IMR-90 (cell line): ENCODE measurements at regions not wholly inside any gene's neighbourhood (a gene's known extent, or its start where the extent isn't known, plus 50 kb on each side); places are given as distances from the start of the nearest gene placed in this dataset.

Source experiments
- ATAC-seq: fragments of 200-7000 bp; cut with Tn5 transposase; 2 replicates; pipeline ENCODE4 v1.9.1; 2020; ENCODE audit warnings: low read depth, mild to moderate bottlenecking, moderate library complexity
- BruUV-seq: library from RNA; stranded (reverse); fragments of 400-500 nt; replicated peaks from 2 replicates; lab custom pipeline; 2021; lab: Mats Ljungman, UMichigan
- CTCF ChIA-PET: fragments of 300-600 bp; formaldehyde crosslinking; extraction: SDS; loops from one replicate; lab custom pipeline; 2021; ENCODE audit warnings: antibody characterized with exemption; lab: Yijun Ruan, JAX
- POLR2A ChIA-PET: fragments of 300-600 bp; sonication (Branson Sonifier 250); formaldehyde crosslinking; loops from one replicate; lab custom pipeline; 2022; ENCODE audit warnings: antibody characterized with exemption; ENCODE audit not compliant: unreplicated experiment; lab: Charles Lee
- DNase-seq: peaks from one replicate; pipeline ENCODE4 v3.0.0; 2013
- H2AFZ ChIP-seq: replicated peaks from 2 replicates; pipeline ENCODE3; 2013; ENCODE audit warnings: low read length, mild to moderate bottlenecking; ENCODE audit not compliant: poor library complexity
- H2AK5ac ChIP-seq: 2 replicates; pipeline ENCODE4 v1.6.1; 2013; ENCODE audit warnings: low read depth, low read length, inconsistent platforms
- H2AK9ac ChIP-seq: replicated peaks from 2 replicates; pipeline ENCODE3; 2013; ENCODE audit warnings: mild to moderate bottlenecking, low read depth, low read length, moderate library complexity; ENCODE audit not compliant: poor library complexity
- H2BK120ac ChIP-seq: 2 replicates; pipeline ENCODE4 v1.6.1; 2013; ENCODE audit warnings: low read depth, low read length, inconsistent platforms
- H2BK15ac ChIP-seq: 3 replicates; pipeline ENCODE4 v1.6.1; 2013; ENCODE audit warnings: low read depth, low read length, inconsistent platforms
- H2BK20ac ChIP-seq: 2 replicates; pipeline ENCODE4 v1.6.1; 2013; ENCODE audit warnings: low read depth, mild to moderate bottlenecking, inconsistent platforms, low read length, moderate library complexity
- H2BK5ac ChIP-seq: 2 replicates; pipeline ENCODE4 v1.6.1; 2013; ENCODE audit warnings: mild to moderate bottlenecking, low read depth, low read length, inconsistent platforms; ENCODE audit not compliant: poor library complexity, severe bottlenecking
- H3K14ac ChIP-seq: replicated peaks from 2 replicates; pipeline ENCODE4 v1.6.1; 2013; ENCODE audit warnings: low read depth, low read length, inconsistent platforms
- H3K18ac ChIP-seq: 2 replicates; pipeline ENCODE4 v1.6.1; 2013; ENCODE audit warnings: low read depth, low read length, control low read depth
- H3K23ac ChIP-seq: 2 replicates; pipeline ENCODE4 v1.6.1; 2013; ENCODE audit warnings: low read depth, low read length, inconsistent platforms
- H3K27ac ChIP-seq: 2 replicates; pipeline ENCODE4 v1.5.1; 2013; ENCODE audit warnings: mild to moderate bottlenecking, control low read depth, low read length; ENCODE audit not compliant: insufficient read depth
- H3K27me3 ChIP-seq: 2 replicates; pipeline ENCODE4 v1.6.1; 2013; ENCODE audit warnings: low read length; ENCODE audit not compliant: control insufficient read depth, insufficient read depth
- H3K36me3 ChIP-seq: 2 replicates; pipeline ENCODE4 v1.6.1; 2013; ENCODE audit warnings: low read length, mixed read lengths; ENCODE audit not compliant: control insufficient read depth, insufficient read depth
- H3K4ac ChIP-seq: 2 replicates; pipeline ENCODE4 v1.6.1; 2013; ENCODE audit warnings: low read depth, low read length, inconsistent platforms
- H3K4me1 ChIP-seq: 2 replicates; pipeline ENCODE4 v1.6.1; 2013; ENCODE audit warnings: low read length, mixed read lengths; ENCODE audit not compliant: control insufficient read depth, insufficient read depth
- H3K4me2 ChIP-seq: 2 replicates; pipeline ENCODE4 v1.6.1; 2013; ENCODE audit warnings: low read depth, mild to moderate bottlenecking, control low read depth, low read length, moderate library complexity
- H3K4me3 ChIP-seq: 2 replicates; pipeline ENCODE4 v1.5.1; 2013; ENCODE audit warnings: low read depth, mild to moderate bottlenecking, control low read depth, low read length, moderate library complexity; ENCODE audit not compliant: insufficient read depth
- H3K56ac ChIP-seq: 2 replicates; pipeline ENCODE4 v1.6.1; 2013; ENCODE audit warnings: low read length, inconsistent platforms; ENCODE audit not compliant: insufficient read depth; ENCODE audit errors: extremely low read depth
- H3K79me1 ChIP-seq, 2 experiments: 2 replicates each; pipeline ENCODE4 v1.6.1; 2013; ENCODE audit warnings: low read length in 2 of 2, inconsistent platforms in 1 of 2, low read depth in 1 of 2
- H3K9ac ChIP-seq: 2 replicates; pipeline ENCODE4 v1.6.1; 2013; ENCODE audit warnings: low read depth, low read length, control low read depth
- H3K9me1 ChIP-seq: 2 replicates; pipeline ENCODE4 v1.6.1; 2013; ENCODE audit warnings: low read length, inconsistent platforms; ENCODE audit not compliant: insufficient read depth
- H3K9me3 ChIP-seq: 2 replicates; pipeline ENCODE4 v1.6.1; 2013; ENCODE audit warnings: low read length; ENCODE audit not compliant: control insufficient read depth, insufficient read depth
- H4K20me1 ChIP-seq: 2 replicates; pipeline ENCODE4 v1.6.1; 2013; ENCODE audit warnings: low read length, inconsistent platforms; ENCODE audit not compliant: insufficient read depth
- H4K5ac ChIP-seq: 2 replicates; pipeline ENCODE4 v1.6.1; 2013; ENCODE audit warnings: mild to moderate bottlenecking, low read depth, low read length, control low read depth
- H4K8ac ChIP-seq, 2 experiments: 2 replicates each; pipeline ENCODE4 v1.6.1; 2013; ENCODE audit warnings: low read depth in 2 of 2, low read length in 2 of 2, control low read depth in 1 of 2, inconsistent platforms in 1 of 2
- H4K91ac ChIP-seq: 2 replicates; pipeline ENCODE4 v1.6.1; 2013; ENCODE audit warnings: low read depth, low read length, inconsistent platforms; ENCODE audit not compliant: insufficient read depth
- MAZ ChIP-seq: IDR thresholded peaks from 2 replicates; pipeline ENCODE4 v1.6.1; 2012; ENCODE audit warnings: low read depth, mild to moderate bottlenecking, low read length, improper control_type of control experiment, moderate library complexity, borderline replicate concordance
- WGBS, 2 experiments: methylation state at CpG; one replicate each; pipeline versions ENCODE4 v1.1.5 to v1.1.7; 2013; ENCODE audit warnings: missing lambda C conversion rate in 2 of 2; ENCODE audit not compliant: insufficient read length in 1 of 2; ENCODE audit errors: extremely low coverage in 2 of 2; 5-methylcytosine and 5-hydroxymethylcytosine counted together
- dilution Hi-C: fragments of 300-500 bp; cut with HindIII; formaldehyde crosslinking; loops from one replicate; pipeline ENCODE4 v1.14.3; 2018; ENCODE audit warnings: low sequenced_read_pairs; ENCODE audit not compliant: unreplicated experiment
- in situ Hi-C: fragments of 300-500 bp; cut with MboI; formaldehyde crosslinking; loops from 3 replicates; pipeline ENCODE4 v1.14.3; 2019; ENCODE audit warnings: low sequenced_read_pairs, inconsistent platforms, mixed read lengths
- intact Hi-C: fragments of 100-400 bp; cut with micrococcal nuclease; formaldehyde crosslinking; loops from 2 replicates; pipeline ENCODE4 v1.10.0; 2022

DNA sequence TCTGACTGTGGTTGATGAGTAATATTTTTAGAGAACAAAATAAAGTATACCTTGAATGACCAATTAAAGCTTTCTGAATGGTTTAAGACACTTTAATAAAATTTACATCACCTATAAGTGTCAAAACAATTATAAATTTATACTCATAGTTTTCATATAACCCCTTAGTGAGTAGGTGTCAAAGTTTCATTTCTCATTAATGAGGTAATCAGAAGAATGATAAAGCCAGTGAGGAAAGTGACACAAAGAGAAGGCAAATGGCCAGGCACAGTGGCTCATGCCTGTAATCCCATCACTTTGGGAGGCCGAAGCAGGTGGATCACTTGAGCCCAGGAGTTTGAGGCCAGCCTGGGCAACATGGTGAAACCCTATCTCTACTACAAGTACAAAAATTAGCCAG lies 60.8 kb upstream of the CTLA4 start:
- intact Hi-C loops = no loop called here
- no peak overlapping the region for H3K27ac ChIP-seq
- no CpG with 5 or more reads among the region's 1 CpG for WGBS, 2 experiments

More for the DNA sequence above, 60.8 kb upstream of the CTLA4 start:
- no peak overlapping the region; the same call in 1 of the 2 replicates for H2AK5ac ChIP-seq
- no peak overlapping the region for H3K9ac ChIP-seq
- no TSS peak for BruUV-seq
- H3K4me3 ChIP-seq = no peak overlapping the region
- POLR2A ChIA-PET = no interaction called here
- no peak overlapping the region for H3K4me2 ChIP-seq
- DNase-seq (no peak), ATAC-seq (no peak)
- H3K9me1 ChIP-seq = peaks cover 10% of the 10 kb centered on the region; the same call in 1 of the 2 replicates
- H4K5ac ChIP-seq = no peak overlapping the region
- H2BK20ac ChIP-seq = no peak overlapping the region
- peaks cover 4% of the 10 kb centered on the region for H3K9me3 ChIP-seq
- no peak overlapping the region for H2BK15ac ChIP-seq
- no peaks in the 10 kb centered on the region for H3K27me3 ChIP-seq
- no peaks in the 10 kb centered on the region for H4K20me1 ChIP-seq
- H4K8ac ChIP-seq = no peak overlapping the region
- H3K23ac ChIP-seq = no peak overlapping the region
- no peak for TF ChIP-seq MAZ
- H3K36me3 ChIP-seq = no peaks in the 10 kb centered on the region
- H2BK5ac ChIP-seq = no peak overlapping the region
- H2AK9ac ChIP-seq = no peak overlapping the region
- H2AFZ ChIP-seq = no peak overlapping the region
- dilution Hi-C loops = loop anchor here (25.0 kb wide), 1 partner anchor 294 kb away; no protein-coding TSS in a partner anchor
- in situ Hi-C loops = loop anchor here (25.0 kb wide), 1 partner anchor 569 kb away; the partner anchor contains the start of gene CYP20A1
- peaks cover 23% of the 10 kb centered on the region for H3K4me1 ChIP-seq
- no peak overlapping the region for H3K56ac ChIP-seq
- no peak overlapping the region for H2BK120ac ChIP-seq
- CTCF ChIA-PET = no interaction called here
- H3K4ac ChIP-seq = no peak overlapping the region
- no peak overlapping the region for H3K14ac ChIP-seq
- no peak overlapping the region for H4K91ac ChIP-seq
- no peaks in the 10 kb centered on the region for H3K79me1 ChIP-seq
- H3K18ac ChIP-seq = no peak overlapping the region
